H1 (cell line): ENCODE measurements at regions not wholly inside any gene's neighbourhood (a gene's known extent, or its start where the extent isn't known, plus 50 kb on each side); places are given as distances from the start of the nearest gene placed in this dataset.

Experiments used
- CTCF ChIA-PET: fragments of 300-600 bp; sonication (Branson Sonifier 250); formaldehyde crosslinking; loops from one replicate; lab custom pipeline; 2021; ENCODE audit not compliant: partially characterized antibody; lab: Charles Lee
- POLR2A ChIA-PET: fragments of 300-600 bp; sonication (Branson Sonifier 250); formaldehyde crosslinking; loops from one replicate; lab custom pipeline; 2021; ENCODE audit warnings: inconsistent platforms; ENCODE audit not compliant: partially characterized antibody; lab: Charles Lee
- DNase-seq, 2 experiments: peaks; one replicate each; pipeline versions ENCODE4 v3.0.0 to v3.0.0-alpha.2; 2010 to 2022; ENCODE audit warnings: low spot score in 2 of 2, low read depth in 1 of 2, mixed read lengths in 1 of 2
- FAIRE-seq: peaks from 2 replicates; lab custom pipeline; 2011; peaks lifted over from hg19 to GRCh38; lab: Jason Lieb, UNC
- H2AFZ ChIP-seq: 2 replicates; pipeline ENCODE4 v1.8.1; 2012; ENCODE audit warnings: low read length, inconsistent platforms
- H2AK5ac ChIP-seq: 2 replicates; pipeline ENCODE4 v1.6.1; 2013; ENCODE audit warnings: low read depth, low read length
- H2BK120ac ChIP-seq: replicated peaks from 2 replicates; pipeline ENCODE3; 2013; ENCODE audit warnings: low read depth, low read length, inconsistent platforms
- H2BK12ac ChIP-seq: 2 replicates; pipeline ENCODE4 v1.6.1; 2013; ENCODE audit warnings: low read depth, low read length
- H2BK15ac ChIP-seq: 2 replicates; pipeline ENCODE4 v1.6.1; 2013; ENCODE audit warnings: low read length
- H2BK20ac ChIP-seq: 2 replicates; pipeline ENCODE4 v1.6.1; 2013; ENCODE audit warnings: low read length
- H2BK5ac ChIP-seq: 2 replicates; pipeline ENCODE4 v1.6.1; 2013; ENCODE audit warnings: low read depth, low read length
- H3K14ac ChIP-seq: 2 replicates; pipeline ENCODE4 v1.6.1; 2013; ENCODE audit warnings: inconsistent platforms; ENCODE audit not compliant: insufficient read length
- H3K18ac ChIP-seq: 2 replicates; pipeline ENCODE4 v1.6.1; 2013; ENCODE audit warnings: low read length; ENCODE audit errors: extremely low read depth
- H3K23ac ChIP-seq: 2 replicates; pipeline ENCODE4 v1.6.1; 2013; ENCODE audit warnings: inconsistent platforms; ENCODE audit not compliant: insufficient read length
- H3K23me2 ChIP-seq: 2 replicates; pipeline ENCODE4 v1.6.1; 2013; ENCODE audit warnings: low read depth, low read length
- H3K27ac ChIP-seq: 2 replicates; pipeline ENCODE4 v1.6.1; 2011; ENCODE audit warnings: low read depth, low read length, inconsistent platforms
- H3K27me3 ChIP-seq, 4 experiments: replicated peaks in 1 of 4; 1 replicate in 1 of 4; 2 replicates in 3 of 4; pipeline versions ENCODE4 v1.6.1 to v1.8.1; 2011 to 2013; ENCODE audit warnings: low read length in 3 of 4, mild to moderate bottlenecking in 3 of 4, inconsistent platforms in 2 of 4, mixed read lengths in 2 of 4, moderate library complexity in 1 of 4; ENCODE audit not compliant: control insufficient read depth in 3 of 4, insufficient read depth in 3 of 4; ENCODE audit errors: extremely low read depth in 1 of 4
- H3K36me3 ChIP-seq, 4 experiments: 2 replicates each; pipeline versions ENCODE4 v1.6.1 to v1.8.1; 2011 to 2013; ENCODE audit warnings: mild to moderate bottlenecking in 4 of 4, low read length in 3 of 4, moderate library complexity in 2 of 4, control low read depth in 1 of 4, inconsistent platforms in 1 of 4; ENCODE audit not compliant: insufficient read depth in 4 of 4, control insufficient read depth in 2 of 4
- H3K4ac ChIP-seq: replicated peaks from 2 replicates; pipeline ENCODE3; 2013; ENCODE audit warnings: low read length, low read depth, mixed read lengths, inconsistent platforms; ENCODE audit not compliant: insufficient read length
- H3K4me1 ChIP-seq, 4 experiments: replicated peaks in 1 of 4; 1 replicate in 1 of 4; 2 replicates in 3 of 4; pipeline versions ENCODE4 v1.6.1 to v1.8.1; 2011 to 2013; ENCODE audit warnings: low read length in 3 of 4, inconsistent platforms in 2 of 4, mixed read lengths in 1 of 4; ENCODE audit not compliant: insufficient read depth in 4 of 4, control insufficient read depth in 3 of 4
- H3K4me2 ChIP-seq, 2 experiments: 2 replicates each; pipeline versions ENCODE4 v1.6.1 to v1.8.1; 2011 to 2013; ENCODE audit warnings: low read depth in 2 of 2, low read length in 2 of 2, control low read depth in 1 of 2, inconsistent platforms in 1 of 2, mild to moderate bottlenecking in 1 of 2; ENCODE audit not compliant: insufficient read depth in 1 of 2
- H3K4me3 ChIP-seq, 4 experiments: fragments of 200-600, 300-600 bp in 1 of 4; sonication (generic), shearing (Covaris generic), sonication (Bioruptor Twin) in 1 of 4; 2 replicates each; pipeline versions ENCODE4 v1.5.1 to v1.8.1; 2011 to 2016; ENCODE audit warnings: low read length in 4 of 4, low read depth in 3 of 4, control low read depth in 2 of 4, inconsistent platforms in 2 of 4, mild to moderate bottlenecking in 2 of 4, mixed read lengths in 1 of 4, moderate library complexity in 1 of 4; ENCODE audit not compliant: insufficient read depth in 2 of 4; ENCODE audit errors: extremely low read depth in 1 of 4
- H3K56ac ChIP-seq: replicated peaks from 2 replicates; pipeline ENCODE3; 2013; ENCODE audit warnings: low read depth, mild to moderate bottlenecking, mixed read lengths, low read length, inconsistent platforms; ENCODE audit not compliant: insufficient read length
- H3K79me1 ChIP-seq: 2 replicates; pipeline ENCODE4 v1.6.1; 2013; ENCODE audit warnings: low read depth, low read length, control low read depth
- H3K79me2 ChIP-seq, 2 experiments: 2 replicates each; pipeline versions ENCODE4 v1.6.1 to v1.8.1; 2012 to 2013; ENCODE audit warnings: low read length in 2 of 2, mild to moderate bottlenecking in 2 of 2, inconsistent platforms in 1 of 2; ENCODE audit not compliant: insufficient read depth in 2 of 2, control insufficient read depth in 1 of 2
- H3K9ac ChIP-seq, 4 experiments: replicated peaks in 1 of 4; 1 replicate in 1 of 4; 2 replicates in 3 of 4; pipeline versions ENCODE4 v1.6.1 to v1.8.1; 2011 to 2013; ENCODE audit warnings: low read depth in 3 of 4, low read length in 3 of 4, control low read depth in 2 of 4, mild to moderate bottlenecking in 2 of 4, moderate library complexity in 2 of 4, inconsistent platforms in 1 of 4; ENCODE audit errors: extremely low read depth in 1 of 4
- H3K9me3 ChIP-seq, 2 experiments: 2 replicates each; pipeline versions ENCODE4 v1.6.1 to v1.8.1; 2012 to 2013; ENCODE audit warnings: mild to moderate bottlenecking in 2 of 2, moderate library complexity in 2 of 2, control low read depth in 1 of 2, inconsistent platforms in 1 of 2, low read depth in 1 of 2, low read length in 1 of 2, mixed read lengths in 1 of 2; ENCODE audit not compliant: insufficient read depth in 2 of 2
- H4K20me1 ChIP-seq, 2 experiments: replicated peaks in 1 of 2; 2 replicates each; pipeline versions ENCODE3 to v1.8.1; 2011 to 2013; ENCODE audit warnings: inconsistent platforms in 2 of 2, low read length in 2 of 2, mild to moderate bottlenecking in 1 of 2; ENCODE audit not compliant: insufficient read depth in 2 of 2, control insufficient read depth in 1 of 2
- H4K5ac ChIP-seq: 2 replicates; pipeline ENCODE4 v1.6.1; 2013; ENCODE audit warnings: low read length, low read depth, mixed read lengths, inconsistent platforms; ENCODE audit not compliant: insufficient read length
- H4K8ac ChIP-seq: 2 replicates; pipeline ENCODE4 v1.8.0; 2013; ENCODE audit warnings: mild to moderate bottlenecking, moderate library complexity, low read length, inconsistent platforms; ENCODE audit not compliant: insufficient read depth; ENCODE audit errors: extremely low read depth
- H4K91ac ChIP-seq: replicated peaks from 2 replicates; pipeline ENCODE3; 2013; ENCODE audit warnings: low read length, mixed read lengths, inconsistent platforms; ENCODE audit not compliant: insufficient read length
- BCL11A ChIP-seq, 2 experiments: IDR thresholded peaks; one replicate each; pipeline ENCODE4 v1.6.1; 2011; ENCODE audit warnings: low read depth in 2 of 2, low read length in 2 of 2, mild to moderate bottlenecking in 2 of 2
- CREB1 ChIP-seq: IDR thresholded peaks from 2 replicates; pipeline ENCODE4 v1.6.1; 2012; ENCODE audit warnings: inconsistent platforms
- CTBP2 ChIP-seq: IDR thresholded peaks from 2 replicates; pipeline ENCODE4 v1.7.0; 2011; ENCODE audit warnings: borderline replicate concordance, mild to moderate bottlenecking, moderate library complexity, mixed read lengths, low read length; ENCODE audit not compliant: insufficient read depth, insufficient read length
- GABPA ChIP-seq: IDR thresholded peaks from 2 replicates; pipeline ENCODE4 v1.6.1; 2011; ENCODE audit warnings: mild to moderate bottlenecking, low read length, moderate library complexity, borderline replicate concordance; ENCODE audit not compliant: insufficient read depth
- SIRT6 ChIP-seq: IDR thresholded peaks from one replicate; pipeline ENCODE4 v1.7.1; 2012; ENCODE audit warnings: low read length, inconsistent platforms
- SP2 ChIP-seq: IDR thresholded peaks from 2 replicates; pipeline ENCODE4 v1.6.1; 2012; ENCODE audit warnings: mild to moderate bottlenecking, low read length, inconsistent platforms
- YY1 ChIP-seq: IDR thresholded peaks from 2 replicates; pipeline ENCODE4 v1.6.1; 2011; ENCODE audit warnings: low read depth, mild to moderate bottlenecking, low read length
- WGBS, 2 experiments: shearing (Covaris generic) in 1 of 2; methylation state at CpG; one replicate each; pipeline versions ENCODE4 v1.1.6 to v1.1.7; 2013 to 2015; ENCODE audit warnings: low lambda C conversion rate in 2 of 2, mixed read lengths in 2 of 2, inconsistent platforms in 1 of 2, low coverage in 1 of 2, missing lambda C conversion rate in 1 of 2; ENCODE audit not compliant: insufficient replicate concordance in 2 of 2, insufficient coverage in 1 of 2, insufficient read length in 1 of 2; ENCODE audit errors: extremely low coverage in 1 of 2, missing lambda C conversion rate in 1 of 2; 5-methylcytosine and 5-hydroxymethylcytosine counted together

DNA sequence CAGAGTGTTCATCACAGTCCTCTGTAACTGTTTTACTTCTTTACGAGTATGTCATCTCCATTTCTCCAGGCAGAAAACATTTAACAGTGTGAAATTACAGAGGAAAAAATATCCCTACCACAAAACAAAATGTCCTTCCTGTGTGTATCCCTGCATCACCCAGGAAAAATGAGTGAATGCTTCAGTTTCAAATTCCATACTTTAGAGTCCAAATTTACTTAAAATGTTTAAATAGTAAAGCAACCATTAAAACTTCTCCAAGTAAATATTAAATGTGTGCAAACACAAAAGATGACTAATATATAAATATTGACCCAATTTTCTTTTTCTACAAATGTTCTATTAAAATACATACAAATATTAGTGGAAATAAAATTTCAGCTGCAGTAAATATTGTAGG is 1016.6 kb upstream of the PCDH20 start:
- ChIA-PET POLR2A (no interaction called here), CTCF (no interaction called here)
- Histone ChIP-seq H2AFZ (no peak overlapping the region), H4K91ac (no peak overlapping the region), H4K8ac (no peak overlapping the region), H3K4ac (no peak overlapping the region), H3K14ac (no peak overlapping the region), H3K4me1 (no peaks in the 10 kb centered on the region), H4K20me1 (no peaks in the 10 kb centered on the region), H3K36me3 (no peaks in the 10 kb centered on the region), H4K5ac (no peak overlapping the region), H2AK5ac (no peak overlapping the region), H3K27me3 (no peaks in the 10 kb centered on the region), H3K9me3 (no peaks in the 10 kb centered on the region), H2BK15ac (no peak overlapping the region), H3K18ac (no peak overlapping the region), H2BK120ac (no peak overlapping the region), H3K79me2 (no peaks in the 10 kb centered on the region)
- no peak for DNase-seq
- no peak for FAIRE-seq
- TF ChIP-seq BCL11A (IDR thresholded peaks at IDR 0.05; ENCODE audit: low read depth in 2 of 2, low read length in 2 of 2) (no peak), YY1 (no peak), CREB1 (no peak), CTBP2 (no peak), SIRT6 (no peak), GABPA (no peak), SP2 (no peak)
- TF ChIP-seq, all 59 proteins: peak for 0
- Histone ChIP-seq H3K9ac (no peak overlapping the region), H2BK12ac (no peak overlapping the region), H3K27ac (no peak overlapping the region), H3K23ac (no peak overlapping the region), H3K56ac (no peak overlapping the region), H3K4me2 (no peak overlapping the region), H2BK5ac (no peak overlapping the region), H2BK20ac (no peak overlapping the region), H3K79me1 (no peaks in the 10 kb centered on the region), H3K23me2 (no peaks in the 10 kb centered on the region), H3K4me3 (no peak overlapping the region)
- WGBS, 2 experiments: 86% methylated on average over 1 of the region's 1 CpG; no CpG with 5 or more reads in 1 of the 2 experiments
